Breast epithelium (tissue), 3 donors: ENCODE measurements at regions not wholly inside any gene's neighbourhood (a gene's known extent, or its start where the extent isn't known, plus 50 kb on each side); places are given as distances from the start of the nearest gene placed in this dataset.

Experiments
- POLR2AphosphoS5 ChIP-seq, 3 donors: sonication (generic); formaldehyde crosslinking; IDR thresholded peaks; one replicate each; pipeline ENCODE4 v1.6.1; 2017; ENCODE audit warnings: antibody characterized with exemption in 3 of 3
- TF ChIP-seq, protein P1 (sequence below), 3 donors: fragments of 450-650 bp; IDR thresholded peaks; one replicate each; pipeline ENCODE4 v1.5.1; 2016 to 2017; ENCODE audit warnings: antibody characterized with exemption in 3 of 3, mild to moderate bottlenecking in 3 of 3, moderate library complexity in 3 of 3

- TF ChIP-seq, protein P1, sequence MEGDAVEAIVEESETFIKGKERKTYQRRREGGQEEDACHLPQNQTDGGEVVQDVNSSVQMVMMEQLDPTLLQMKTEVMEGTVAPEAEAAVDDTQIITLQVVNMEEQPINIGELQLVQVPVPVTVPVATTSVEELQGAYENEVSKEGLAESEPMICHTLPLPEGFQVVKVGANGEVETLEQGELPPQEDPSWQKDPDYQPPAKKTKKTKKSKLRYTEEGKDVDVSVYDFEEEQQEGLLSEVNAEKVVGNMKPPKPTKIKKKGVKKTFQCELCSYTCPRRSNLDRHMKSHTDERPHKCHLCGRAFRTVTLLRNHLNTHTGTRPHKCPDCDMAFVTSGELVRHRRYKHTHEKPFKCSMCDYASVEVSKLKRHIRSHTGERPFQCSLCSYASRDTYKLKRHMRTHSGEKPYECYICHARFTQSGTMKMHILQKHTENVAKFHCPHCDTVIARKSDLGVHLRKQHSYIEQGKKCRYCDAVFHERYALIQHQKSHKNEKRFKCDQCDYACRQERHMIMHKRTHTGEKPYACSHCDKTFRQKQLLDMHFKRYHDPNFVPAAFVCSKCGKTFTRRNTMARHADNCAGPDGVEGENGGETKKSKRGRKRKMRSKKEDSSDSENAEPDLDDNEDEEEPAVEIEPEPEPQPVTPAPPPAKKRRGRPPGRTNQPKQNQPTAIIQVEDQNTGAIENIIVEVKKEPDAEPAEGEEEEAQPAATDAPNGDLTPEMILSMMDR (IDR thresholded peaks at IDR 0.05), result no peak
- no peak for TF ChIP-seq POLR2AphosphoS5 (IDR thresholded peaks at IDR 0.05)
These were observed 89.7 kb upstream of the RNF152 start for GRCh38 chr18:61982475-61982874.
